Neural crest cell (in vitro differentiated cells): ENCODE measurements at regions not wholly inside any gene's neighbourhood (a gene's known extent, or its start where the extent isn't known, plus 50 kb on each side); places are given as distances from the start of the nearest gene placed in this dataset.
A peak's percentile ranks its signal among the peaks of the same experiment; 100 is the strongest.

Source experiments
- DNase-seq: peaks from one replicate; pipeline ENCODE4 v3.0.0; 2021; ENCODE audit warnings: low read depth, mixed read lengths, low spot score
- H3K27ac Mint-ChIP-seq: one replicate; pipeline ENCODE4 v1.8.0; 2021; ENCODE audit warnings: mild to moderate bottlenecking, mixed read lengths; ENCODE audit not compliant: unreplicated experiment
- H3K27me3 Mint-ChIP-seq: 2 replicates; pipeline ENCODE4 v1.8.0; 2021; ENCODE audit warnings: low read depth, mild to moderate bottlenecking, mixed read lengths
- H3K36me3 Mint-ChIP-seq: 2 replicates; pipeline ENCODE4 v1.8.0; 2021; ENCODE audit warnings: low read depth, mild to moderate bottlenecking, mixed read lengths
- H3K4me1 Mint-ChIP-seq: 2 replicates; pipeline ENCODE4 v1.8.0; 2021; ENCODE audit warnings: mixed read lengths
- H3K4me3 Mint-ChIP-seq: one replicate; pipeline ENCODE4 v1.8.0; 2021; ENCODE audit warnings: mild to moderate bottlenecking, mixed read lengths
- H3K9me3 Mint-ChIP-seq: 2 replicates; pipeline ENCODE4 v1.8.0; 2021; ENCODE audit warnings: mixed read lengths
- CTCF ChIP-seq: fragments of 200-600 bp; sonication (generic); conservative IDR thresholded peaks from 2 replicates; pipeline ENCODE4 v1.5.0; 2021; ENCODE audit warnings: antibody characterized with exemption, mild to moderate bottlenecking

- Mint-ChIP-seq H3K27me3 (no peaks in the 10 kb centered on the region), H3K27ac (peak overlapping the region; percentile 17)
- DNase-seq, result no peak
These were observed 115.7 kb downstream of the RMI2 start for GRCh38 chr16:11460820-11461594.

GRCh38 chr16:11461595-11461990 lies 116.3 kb downstream of the RMI2 start:
- H3K36me3 Mint-ChIP-seq, result no peaks in the 10 kb centered on the region
- no peak overlapping the region for H3K27ac Mint-ChIP-seq
- no peak for TF ChIP-seq CTCF
- H3K4me3 Mint-ChIP-seq, result no peak overlapping the region
- H3K9me3 Mint-ChIP-seq, result no peaks in the 10 kb centered on the region
- H3K27me3 Mint-ChIP-seq, result no peaks in the 10 kb centered on the region
- no peaks in the 10 kb centered on the region for H3K4me1 Mint-ChIP-seq
- DNase-seq, result no peak

More at GRCh38 chr16:11460820-11461594, 115.7 kb downstream of the RMI2 start:
- no peaks in the 10 kb centered on the region for H3K4me1 Mint-ChIP-seq
- H3K9me3 Mint-ChIP-seq, result no peaks in the 10 kb centered on the region
- no peaks in the 10 kb centered on the region for H3K36me3 Mint-ChIP-seq
- TF ChIP-seq CTCF, result no peak
- H3K4me3 Mint-ChIP-seq, result no peak overlapping the region

GRCh38 chr16:11462036-11462435 lies 116.8 kb downstream of the RMI2 start:
- no peak for TF ChIP-seq CTCF
- no peak overlapping the region for H3K4me3 Mint-ChIP-seq
- H3K27me3 Mint-ChIP-seq, result no peaks in the 10 kb centered on the region
- DNase-seq, result no peak
- no peak overlapping the region for H3K27ac Mint-ChIP-seq
- no peaks in the 10 kb centered on the region for H3K36me3 Mint-ChIP-seq
- no peaks in the 10 kb centered on the region for H3K9me3 Mint-ChIP-seq
- H3K4me1 Mint-ChIP-seq, result no peaks in the 10 kb centered on the region

GRCh38 chr16:11462861-11463260 lies 117.6 kb downstream of the RMI2 start:
- no peak for TF ChIP-seq CTCF
- no peak for DNase-seq
- Mint-ChIP-seq H3K27ac (no peak overlapping the region), H3K9me3 (no peaks in the 10 kb centered on the region), H3K27me3 (no peaks in the 10 kb centered on the region), H3K4me1 (no peaks in the 10 kb centered on the region), H3K4me3 (no peak overlapping the region), H3K36me3 (no peaks in the 10 kb centered on the region)

GRCh38 chr16:11464241-11464640 lies 119.0 kb downstream of the RMI2 start:
- H3K4me3 Mint-ChIP-seq, result no peak overlapping the region
- DNase-seq, result no peak
- H3K4me1 Mint-ChIP-seq, result no peaks in the 10 kb centered on the region
- no peaks in the 10 kb centered on the region for H3K36me3 Mint-ChIP-seq
- no peaks in the 10 kb centered on the region for H3K9me3 Mint-ChIP-seq
- no peak overlapping the region for H3K27ac Mint-ChIP-seq
- no peaks in the 10 kb centered on the region for H3K27me3 Mint-ChIP-seq
- TF ChIP-seq CTCF, result no peak
